Mammary epithelial cell (primary cell): ENCODE measurements at regions not wholly inside any gene's neighbourhood (a gene's known extent, or its start where the extent isn't known, plus 50 kb on each side); places are given as distances from the start of the nearest gene placed in this dataset.

ENCODE experiments used
- EZH2 ChIP-seq: IDR thresholded peaks from 2 replicates; pipeline ENCODE4 v1.6.1; 2012; ENCODE audit warnings: low read length, inconsistent platforms, borderline replicate concordance
- TF ChIP-seq, protein P1 (sequence below), 2 donors: IDR thresholded peaks in 1 of 2; conservative IDR thresholded peaks in 1 of 2; 2 replicates each; pipeline ENCODE4 v1.5.1; 2011 to 2012; ENCODE audit warnings: inconsistent platforms in 2 of 2, low read length in 2 of 2, mild to moderate bottlenecking in 2 of 2, control low read depth in 1 of 2, low read depth in 1 of 2; ENCODE audit not compliant: insufficient read depth in 1 of 2; ENCODE audit errors: extremely low read depth in 1 of 2

DNA sequence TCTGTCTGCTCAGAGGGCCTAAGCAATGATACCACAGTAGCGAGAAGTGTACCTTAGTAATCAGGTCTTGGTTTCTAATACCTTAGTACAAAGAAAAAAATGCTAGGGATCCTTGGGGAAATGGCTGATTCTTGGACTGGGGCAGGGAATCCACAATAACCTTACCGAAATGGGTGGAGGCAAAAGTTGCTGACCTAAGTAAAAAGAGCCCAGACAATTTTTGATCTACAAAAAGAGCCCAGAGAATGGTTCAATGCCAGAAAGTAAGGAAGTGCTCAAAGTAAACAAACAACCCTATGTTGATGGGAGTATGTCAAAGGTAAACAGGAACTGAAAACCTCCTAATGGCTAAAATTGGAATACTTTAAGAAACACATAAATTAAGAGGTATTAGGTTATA lies 130.1 kb upstream of the MAGEB18 start:
- TF ChIP-seq, protein P1, sequence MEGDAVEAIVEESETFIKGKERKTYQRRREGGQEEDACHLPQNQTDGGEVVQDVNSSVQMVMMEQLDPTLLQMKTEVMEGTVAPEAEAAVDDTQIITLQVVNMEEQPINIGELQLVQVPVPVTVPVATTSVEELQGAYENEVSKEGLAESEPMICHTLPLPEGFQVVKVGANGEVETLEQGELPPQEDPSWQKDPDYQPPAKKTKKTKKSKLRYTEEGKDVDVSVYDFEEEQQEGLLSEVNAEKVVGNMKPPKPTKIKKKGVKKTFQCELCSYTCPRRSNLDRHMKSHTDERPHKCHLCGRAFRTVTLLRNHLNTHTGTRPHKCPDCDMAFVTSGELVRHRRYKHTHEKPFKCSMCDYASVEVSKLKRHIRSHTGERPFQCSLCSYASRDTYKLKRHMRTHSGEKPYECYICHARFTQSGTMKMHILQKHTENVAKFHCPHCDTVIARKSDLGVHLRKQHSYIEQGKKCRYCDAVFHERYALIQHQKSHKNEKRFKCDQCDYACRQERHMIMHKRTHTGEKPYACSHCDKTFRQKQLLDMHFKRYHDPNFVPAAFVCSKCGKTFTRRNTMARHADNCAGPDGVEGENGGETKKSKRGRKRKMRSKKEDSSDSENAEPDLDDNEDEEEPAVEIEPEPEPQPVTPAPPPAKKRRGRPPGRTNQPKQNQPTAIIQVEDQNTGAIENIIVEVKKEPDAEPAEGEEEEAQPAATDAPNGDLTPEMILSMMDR (conservative IDR thresholded peaks at IDR 0.05 in 1 of 2, IDR thresholded peaks at IDR 0.05 in 1 of 2; ENCODE audit: extremely low read depth in 1 of 2, insufficient read depth in 1 of 2, low read depth in 1 of 2, low read length in 2 of 2): no peak
- no peak for TF ChIP-seq EZH2
